ENCODE measurements at regions not wholly inside any gene's neighbourhood (a gene's known extent, or its start where the extent isn't known, plus 50 kb on each side); places are given as distances from the start of the nearest gene placed in this dataset.

GRCh38 chr3:147854542-147854941 lies 445.4 kb downstream of the ZIC1 start:
- no peak for DNase-seq (ENCODE audit: low spot score)

GRCh38 chr3:147864754-147865354 lies 455.7 kb downstream of the ZIC1 start:
- no peak for DNase-seq (ENCODE audit: low spot score)

GRCh38 chr3:147866561-147866960 lies 457.4 kb downstream of the ZIC1 start:
- DNase-seq (ENCODE audit: low spot score): no peak

- no peak for DNase-seq (ENCODE audit: low spot score)
Observed at GRCh38 chr3:147872568-147872967, 463.4 kb downstream of the ZIC1 start.

- no peak for DNase-seq (ENCODE audit: low spot score)
Observed at GRCh38 chr3:147875498-147875897, 466.3 kb downstream of the ZIC1 start.

GRCh38 chr3:147881933-147882332 lies 472.8 kb downstream of the ZIC1 start:
- DNase-seq (ENCODE audit: low spot score): no peak

- DNase-seq (ENCODE audit: low spot score): no peak
Observed at GRCh38 chr3:147886879-147887278, 477.7 kb downstream of the ZIC1 start.

- DNase-seq (ENCODE audit: low spot score): no peak
Observed at GRCh38 chr3:147887797-147888196, 478.6 kb downstream of the ZIC1 start.

- DNase-seq (ENCODE audit: low spot score): no peak
Observed at GRCh38 chr3:147890114-147890513, 480.9 kb downstream of the ZIC1 start.

- no peak for DNase-seq (ENCODE audit: low spot score)
Observed at GRCh38 chr3:147895509-147895908, 486.3 kb downstream of the ZIC1 start.

- DNase-seq (ENCODE audit: low spot score): no peak
Observed at GRCh38 chr3:147900851-147901250, 491.7 kb downstream of the ZIC1 start.

GRCh38 chr3:147903026-147903425 lies 493.9 kb downstream of the ZIC1 start:
- peak; percentile 9 for DNase-seq (ENCODE audit: low spot score)

- DNase-seq (ENCODE audit: low spot score): no peak
Observed at GRCh38 chr3:147904421-147904820, 495.3 kb downstream of the ZIC1 start.

- DNase-seq (ENCODE audit: low spot score): no peak
Observed at GRCh38 chr3:147906285-147906684, 497.1 kb downstream of the ZIC1 start.

GRCh38 chr3:147914532-147914931 lies 505.4 kb downstream of the ZIC1 start:
- DNase-seq (ENCODE audit: low spot score): no peak

- DNase-seq (ENCODE audit: low spot score): no peak
Observed at GRCh38 chr3:147915057-147915456, 505.9 kb downstream of the ZIC1 start.

- DNase-seq (ENCODE audit: low spot score): no peak
Observed at GRCh38 chr3:147919496-147919895, 510.3 kb downstream of the ZIC1 start.

- DNase-seq (ENCODE audit: low spot score): no peak
Observed at GRCh38 chr3:147921051-147921450, 511.9 kb downstream of the ZIC1 start.

- DNase-seq (ENCODE audit: low spot score): no peak
Observed at GRCh38 chr3:147924755-147925154, 515.6 kb downstream of the ZIC1 start.

GRCh38 chr3:147925272-147925671 lies 516.1 kb downstream of the ZIC1 start:
- no peak for DNase-seq (ENCODE audit: low spot score)

- no peak for DNase-seq (ENCODE audit: low spot score)
Observed at GRCh38 chr3:147930232-147930807, 521.2 kb downstream of the ZIC1 start.

GRCh38 chr3:147934451-147935180 lies 525.5 kb downstream of the ZIC1 start:
- peak; percentile 62 for DNase-seq (ENCODE audit: low spot score)

- no peak for DNase-seq (ENCODE audit: low spot score)
Observed at GRCh38 chr3:147937341-147937740, 528.2 kb downstream of the ZIC1 start.

GRCh38 chr3:147937891-147938290 lies 528.7 kb downstream of the ZIC1 start:
- DNase-seq (ENCODE audit: low spot score): no peak
